Lung (tissue), 11 donors: ENCODE measurements at regions not wholly inside any gene's neighbourhood (a gene's known extent, or its start where the extent isn't known, plus 50 kb on each side); places are given as distances from the start of the nearest gene placed in this dataset.

ENCODE experiments used
- ATAC-seq: fragments of 200-7000 bp; cut with Tn5 transposase; one replicate; pipeline ENCODE4 v1.9.1; 2020; ENCODE audit warnings: moderate number of reproducible peaks; ENCODE audit not compliant: insufficient read depth, low FRiP score
- DNase-seq, 3 donors: peaks; one replicate each; pipeline ENCODE4 v3.0.0-alpha.2; 2013 to 2017
- H3K27ac ChIP-seq, 2 donors: one replicate each; pipeline ENCODE4 v1.5.1; 2013; ENCODE audit warnings: mild to moderate bottlenecking in 2 of 2, moderate library complexity in 2 of 2, control low read depth in 1 of 2, inconsistent platforms in 1 of 2, low read depth in 1 of 2, low read length in 1 of 2
- H3K27me3 ChIP-seq, 3 donors: one replicate each; pipeline ENCODE4 v1.5.1; 2013; ENCODE audit warnings: low read length in 2 of 3; ENCODE audit not compliant: control insufficient read depth in 3 of 3, insufficient read depth in 3 of 3
- H3K36me3 ChIP-seq, 4 donors: one replicate each; pipeline ENCODE4 v1.5.1; 2013; ENCODE audit warnings: low read length in 4 of 4, mild to moderate bottlenecking in 1 of 4, moderate library complexity in 1 of 4; ENCODE audit not compliant: control insufficient read depth in 4 of 4, insufficient read depth in 4 of 4
- H3K4me1 ChIP-seq, 5 donors: one replicate each; pipeline ENCODE4 v1.5.1; 2013; ENCODE audit warnings: low read length in 5 of 5, mild to moderate bottlenecking in 2 of 5, moderate library complexity in 1 of 5; ENCODE audit not compliant: control insufficient read depth in 5 of 5, insufficient read depth in 5 of 5
- H3K4me3 ChIP-seq: one replicate; pipeline ENCODE4 v1.5.1; 2013; ENCODE audit warnings: mild to moderate bottlenecking, control low read depth, moderate library complexity
- H3K9ac ChIP-seq, 2 donors: one replicate each; pipeline ENCODE4 v1.5.1; 2013; ENCODE audit warnings: low read length in 2 of 2, control low read depth in 1 of 2; ENCODE audit not compliant: insufficient read depth in 1 of 2
- H3K9me3 ChIP-seq, 4 donors: one replicate each; pipeline ENCODE4 v1.5.1; 2013; ENCODE audit warnings: low read length in 3 of 4, mild to moderate bottlenecking in 1 of 4, moderate library complexity in 1 of 4; ENCODE audit not compliant: control insufficient read depth in 4 of 4, insufficient read depth in 3 of 4
- CTCF ChIP-seq: IDR thresholded peaks from 2 replicates; pipeline ENCODE4 v1.5.1; 2012; ENCODE audit warnings: mild to moderate bottlenecking; ENCODE audit errors: control extremely low read depth, extremely low read depth
- WGBS, 2 donors: extraction: QIAGEN DNeasy Blood & Tissue Kit; methylation state at CpG; one replicate each; pipeline ENCODE4 v1.1.7; 2013; 5-methylcytosine and 5-hydroxymethylcytosine counted together
- donor health status: control.
- donor health status: control.
- donor health status: Bipolar disorder and iron deficiency.
- donor health status: healthy.
- donor health status: DM: yes; HTN: yes; CAD: no.

GRCh38 chr2:147502711-147503290, 342.0 kb upstream of the ACVR2A start:
- WGBS, 2 donors = 66 to 78% methylated on average over 3 of the region's 3 CpGs
- H3K9me3 ChIP-seq = peaks cover 0 to 5% (median 0%) of the 10 kb centered on the region in 4 donors
- no peak for TF ChIP-seq CTCF
- H3K36me3 ChIP-seq = no peaks in the 10 kb centered on the region
- no peak overlapping the region for H3K27ac ChIP-seq
- no peak overlapping the region for H3K4me3 ChIP-seq
- DNase-seq = peak in 2 of 3 donors; percentile 46 to 52
- no peaks in the 10 kb centered on the region for H3K27me3 ChIP-seq
- no peak for ATAC-seq
- no peak overlapping the region for H3K9ac ChIP-seq
- H3K4me1 ChIP-seq = peaks cover 0 to 2% (median 0%) of the 10 kb centered on the region in 5 donors

GRCh38 chr2:147501968-147502367, 342.9 kb upstream of the ACVR2A start:
- Histone ChIP-seq H3K4me1 (peaks cover 0 to 2% (median 0%) of the 10 kb centered on the region in 5 donors), H3K4me3 (no peak overlapping the region), H3K9me3 (peaks cover 0 to 2% (median 0%) of the 10 kb centered on the region in 4 donors), H3K36me3 (no peaks in the 10 kb centered on the region), H3K9ac (no peak overlapping the region), H3K27me3 (no peaks in the 10 kb centered on the region), H3K27ac (no peak overlapping the region)
- WGBS, 2 donors = 86 to 92% methylated on average over 4 of the region's 4 CpGs
- DNase-seq = no peak
- TF ChIP-seq CTCF = no peak
- no peak for ATAC-seq

GRCh38 chr2:147500819-147501395, 343.9 kb upstream of the ACVR2A start:
- H3K4me3 ChIP-seq = no peak overlapping the region
- no peaks in the 10 kb centered on the region for H3K9me3 ChIP-seq
- H3K9ac ChIP-seq = no peak overlapping the region
- no peaks in the 10 kb centered on the region for H3K36me3 ChIP-seq
- peaks cover 0 to 2% (median 0%) of the 10 kb centered on the region in 5 donors for H3K4me1 ChIP-seq
- ATAC-seq (no peak), DNase-seq (no peak)
- WGBS, 2 donors = 73% methylated on average over 1 of the region's 1 CpG
- no peak for TF ChIP-seq CTCF
- H3K27me3 ChIP-seq = no peaks in the 10 kb centered on the region
- no peak overlapping the region for H3K27ac ChIP-seq

- DNase-seq (no peak), ATAC-seq (no peak)
- H3K4me3 ChIP-seq = no peak overlapping the region
- H3K9ac ChIP-seq = no peak overlapping the region
- no peak for TF ChIP-seq CTCF
- no peaks in the 10 kb centered on the region for H3K36me3 ChIP-seq
- peaks cover 0 to 2% (median 0%) of the 10 kb centered on the region in 5 donors for H3K4me1 ChIP-seq
- H3K27ac ChIP-seq = no peak overlapping the region
- H3K9me3 ChIP-seq = no peaks in the 10 kb centered on the region
- 24 to 57% methylated on average over 3 of the region's 3 CpGs for WGBS, 2 donors
- no peaks in the 10 kb centered on the region for H3K27me3 ChIP-seq
These were observed 344.6 kb upstream of the ACVR2A start for GRCh38 chr2:147500229-147500628.
